Type B pancreatic cell (in vitro differentiated cells): ENCODE measurements at regions not wholly inside any gene's neighbourhood (a gene's known extent, or its start where the extent isn't known, plus 50 kb on each side); places are given as distances from the start of the nearest gene placed in this dataset.

Source experiments
- DNase-seq: peaks from one replicate; pipeline ENCODE4 v3.0.0; 2021; ENCODE audit warnings: mixed read lengths; ENCODE audit not compliant: unreplicated experiment; ENCODE audit errors: extremely low spot score
- H3K27ac Mint-ChIP-seq: 2 replicates; pipeline ENCODE4 v1.8.0; 2021; ENCODE audit warnings: mild to moderate bottlenecking, mixed read lengths
- H3K27me3 Mint-ChIP-seq: 2 replicates; pipeline ENCODE4 v1.8.0; 2021; ENCODE audit warnings: mixed read lengths
- H3K36me3 Mint-ChIP-seq: 2 replicates; pipeline ENCODE4 v1.8.0; 2021; ENCODE audit warnings: mixed read lengths
- H3K4me1 Mint-ChIP-seq: one replicate; pipeline ENCODE4 v1.8.0; 2021; ENCODE audit warnings: mixed read lengths; ENCODE audit not compliant: unreplicated experiment
- H3K4me3 Mint-ChIP-seq: 2 replicates; pipeline ENCODE4 v1.8.0; 2021; ENCODE audit warnings: mild to moderate bottlenecking, mixed read lengths
- H3K9me3 Mint-ChIP-seq: 2 replicates; pipeline ENCODE4 v1.8.0; 2021; ENCODE audit warnings: mixed read lengths
- TF ChIP-seq, protein P1 (sequence below): fragments of 200-600 bp; sonication (generic); conservative IDR thresholded peaks from 2 replicates; pipeline ENCODE4 v1.5.0; 2021; ENCODE audit warnings: antibody characterized with exemption, mild to moderate bottlenecking

DNA sequence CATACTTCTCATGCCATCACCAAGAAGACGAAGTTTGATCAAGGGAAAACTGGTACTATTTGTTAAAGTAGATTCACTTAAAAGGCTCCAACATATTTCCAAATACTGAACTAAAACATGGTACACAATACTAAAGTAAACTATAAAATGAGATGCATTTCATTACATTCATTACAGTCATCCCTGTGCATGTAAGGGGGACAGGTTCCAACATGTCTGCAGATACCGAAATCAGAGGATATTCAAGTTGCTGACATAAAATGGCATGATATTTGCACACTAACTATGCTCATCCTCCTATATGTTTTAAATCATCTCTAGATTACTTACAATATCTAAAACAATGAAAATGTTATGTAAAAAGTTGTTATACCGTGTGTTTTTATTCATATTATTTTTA, 893.9 kb upstream of the MANEA start:
- Mint-ChIP-seq H3K9me3 (no peaks in the 10 kb centered on the region), H3K36me3 (no peaks in the 10 kb centered on the region), H3K4me1 (no peaks in the 10 kb centered on the region), H3K4me3 (no peak overlapping the region), H3K27me3 (no peaks in the 10 kb centered on the region), H3K27ac (no peak overlapping the region)
- TF ChIP-seq, protein P1, sequence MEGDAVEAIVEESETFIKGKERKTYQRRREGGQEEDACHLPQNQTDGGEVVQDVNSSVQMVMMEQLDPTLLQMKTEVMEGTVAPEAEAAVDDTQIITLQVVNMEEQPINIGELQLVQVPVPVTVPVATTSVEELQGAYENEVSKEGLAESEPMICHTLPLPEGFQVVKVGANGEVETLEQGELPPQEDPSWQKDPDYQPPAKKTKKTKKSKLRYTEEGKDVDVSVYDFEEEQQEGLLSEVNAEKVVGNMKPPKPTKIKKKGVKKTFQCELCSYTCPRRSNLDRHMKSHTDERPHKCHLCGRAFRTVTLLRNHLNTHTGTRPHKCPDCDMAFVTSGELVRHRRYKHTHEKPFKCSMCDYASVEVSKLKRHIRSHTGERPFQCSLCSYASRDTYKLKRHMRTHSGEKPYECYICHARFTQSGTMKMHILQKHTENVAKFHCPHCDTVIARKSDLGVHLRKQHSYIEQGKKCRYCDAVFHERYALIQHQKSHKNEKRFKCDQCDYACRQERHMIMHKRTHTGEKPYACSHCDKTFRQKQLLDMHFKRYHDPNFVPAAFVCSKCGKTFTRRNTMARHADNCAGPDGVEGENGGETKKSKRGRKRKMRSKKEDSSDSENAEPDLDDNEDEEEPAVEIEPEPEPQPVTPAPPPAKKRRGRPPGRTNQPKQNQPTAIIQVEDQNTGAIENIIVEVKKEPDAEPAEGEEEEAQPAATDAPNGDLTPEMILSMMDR: no peak
- DNase-seq: no peak

DNA sequence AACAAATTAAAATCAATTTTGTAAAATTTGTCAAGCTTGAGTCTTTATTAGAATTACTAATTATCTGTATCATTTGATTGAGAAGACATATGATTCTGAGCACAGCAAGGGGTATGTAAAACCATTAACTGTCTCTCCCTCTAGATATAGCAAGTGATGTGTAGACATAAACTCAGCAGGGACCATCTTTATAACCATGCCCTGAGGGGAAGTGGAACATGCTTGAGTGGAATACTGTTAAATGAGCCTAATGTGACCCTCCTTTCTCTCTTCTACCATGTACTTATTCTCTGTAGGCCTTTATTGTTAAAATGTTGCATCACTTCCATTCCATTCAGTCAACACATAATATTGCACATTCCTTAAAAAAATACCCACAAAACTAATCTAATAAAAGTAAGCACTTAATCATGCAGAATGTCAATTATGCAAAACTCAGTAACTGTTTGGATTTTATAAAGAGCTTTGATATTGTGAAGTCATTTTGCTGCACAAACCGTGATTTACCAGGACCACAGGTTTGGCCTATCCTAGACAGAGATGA, 896.6 kb upstream of the MANEA start:
- no peaks in the 10 kb centered on the region for H3K9me3 Mint-ChIP-seq
- H3K27me3 Mint-ChIP-seq: no peaks in the 10 kb centered on the region
- no peak overlapping the region for H3K27ac Mint-ChIP-seq
- H3K36me3 Mint-ChIP-seq: no peaks in the 10 kb centered on the region
- no peaks in the 10 kb centered on the region for H3K4me1 Mint-ChIP-seq
- H3K4me3 Mint-ChIP-seq: no peak overlapping the region
- no peak for DNase-seq
- TF ChIP-seq, protein P1: no peak

DNA sequence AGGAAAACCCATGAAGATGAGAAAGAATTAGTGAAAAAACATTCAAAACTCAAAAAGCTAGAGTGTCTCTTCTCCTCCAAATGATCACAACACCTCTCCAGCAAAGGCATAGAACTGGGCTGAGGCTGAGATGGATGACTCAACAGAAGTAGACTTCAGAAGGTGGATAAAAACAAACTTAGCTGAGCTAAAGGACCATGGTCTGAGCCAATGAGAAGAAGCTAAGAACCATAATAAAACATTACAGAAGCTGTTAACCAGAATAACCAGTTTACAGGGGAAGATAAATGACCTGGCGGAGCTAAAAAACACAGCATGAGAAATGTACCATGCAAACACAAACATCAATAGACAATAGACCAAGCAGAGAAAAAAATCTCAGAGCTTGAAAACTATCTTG, 904.1 kb upstream of the MANEA start:
- TF ChIP-seq, protein P1: no peak
- no peak for DNase-seq
- Mint-ChIP-seq H3K4me3 (peak overlapping the region; percentile 6), H3K36me3 (no peaks in the 10 kb centered on the region), H3K27me3 (no peaks in the 10 kb centered on the region), H3K27ac (peak overlapping the region; percentile 7), H3K9me3 (peaks cover 21% of the 10 kb centered on the region), H3K4me1 (no peaks in the 10 kb centered on the region)

DNA sequence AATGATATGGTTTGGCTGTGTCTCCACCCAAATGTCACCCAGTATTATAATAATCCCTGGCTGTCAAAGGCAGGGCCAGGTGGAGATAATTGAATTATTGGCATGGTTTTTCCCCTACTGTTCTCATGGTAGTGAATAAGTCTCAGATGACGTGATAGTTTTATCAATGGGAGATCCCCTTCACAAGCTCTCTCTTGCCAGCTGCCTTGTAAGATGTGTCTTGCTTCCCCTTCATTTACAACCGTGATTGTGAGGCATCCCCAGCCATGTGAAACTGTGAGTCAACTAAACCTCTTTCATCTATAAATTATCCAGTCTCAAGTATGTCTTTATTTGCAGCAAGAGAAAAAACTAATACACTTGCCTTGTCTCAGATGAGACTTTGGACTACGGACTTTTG, 907.3 kb upstream of the MANEA start:
- no peaks in the 10 kb centered on the region for H3K36me3 Mint-ChIP-seq
- H3K27me3 Mint-ChIP-seq: no peaks in the 10 kb centered on the region
- peaks cover 20% of the 10 kb centered on the region for H3K9me3 Mint-ChIP-seq
- H3K27ac Mint-ChIP-seq: no peak overlapping the region
- H3K4me1 Mint-ChIP-seq: no peaks in the 10 kb centered on the region
- TF ChIP-seq, protein P1: no peak
- no peak overlapping the region for H3K4me3 Mint-ChIP-seq
- DNase-seq: no peak

DNA sequence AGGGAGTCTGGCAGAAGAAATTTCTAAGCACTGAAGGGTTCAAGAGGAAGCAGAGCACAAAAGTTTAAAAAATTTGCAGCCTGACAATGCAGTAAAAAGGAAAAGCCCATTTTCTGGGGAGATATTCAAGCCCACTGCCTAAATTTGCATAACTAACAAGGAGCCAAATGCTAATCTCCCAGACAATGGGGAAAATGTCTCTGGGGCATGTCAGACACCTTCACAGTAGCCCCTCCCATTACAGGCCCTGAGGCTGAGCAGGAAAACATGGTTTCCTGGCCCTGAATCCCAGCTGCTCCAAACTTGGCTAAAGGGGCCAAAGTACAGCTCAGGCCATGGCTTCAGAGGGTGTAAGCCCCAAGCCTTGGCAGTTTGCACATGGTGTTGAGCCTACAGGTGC, 908.5 kb upstream of the MANEA start:
- Mint-ChIP-seq H3K36me3 (no peaks in the 10 kb centered on the region), H3K4me3 (no peak overlapping the region), H3K4me1 (no peaks in the 10 kb centered on the region), H3K27ac (no peak overlapping the region), H3K9me3 (peaks cover 16% of the 10 kb centered on the region), H3K27me3 (no peaks in the 10 kb centered on the region)
- no peak for DNase-seq
- TF ChIP-seq, protein P1: no peak

DNA sequence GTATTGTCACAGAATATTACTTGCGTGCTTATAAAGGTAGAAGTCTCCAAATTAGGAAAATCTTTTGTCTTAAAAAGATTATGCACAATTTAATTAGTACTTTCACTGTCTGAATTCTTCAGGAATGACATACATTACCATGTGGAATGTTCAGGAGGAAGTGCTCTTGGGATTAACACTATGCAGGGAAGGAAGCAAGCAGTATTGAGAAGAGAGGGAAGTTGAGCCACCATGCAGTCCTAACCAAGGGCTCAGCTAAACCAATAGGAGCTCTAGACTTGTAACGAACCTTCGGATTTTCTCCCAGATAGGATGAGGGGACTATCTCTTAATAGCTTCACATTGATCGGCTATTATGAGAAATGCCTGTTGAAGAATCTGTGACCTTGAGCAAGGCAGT, 918.4 kb upstream of the MANEA start:
- Mint-ChIP-seq H3K27me3 (no peaks in the 10 kb centered on the region), H3K36me3 (no peaks in the 10 kb centered on the region), H3K27ac (no peak overlapping the region), H3K4me3 (no peak overlapping the region), H3K9me3 (peaks cover 6% of the 10 kb centered on the region), H3K4me1 (no peaks in the 10 kb centered on the region)
- DNase-seq: no peak
- TF ChIP-seq, protein P1: no peak
